Vagina (tissue), 2 donors: ENCODE measurements at regions not wholly inside any gene's neighbourhood (a gene's known extent, or its start where the extent isn't known, plus 50 kb on each side); places are given as distances from the start of the nearest gene placed in this dataset.

Experiments used
- CTCF ChIP-seq, 3 experiments: fragments of 450-650 bp in 2 of 3; fragments of 200-600 bp in 1 of 3; sonication (generic) in 1 of 3; IDR thresholded peaks; one replicate each; pipeline ENCODE4 v1.5.1; 2017 to 2019; ENCODE audit warnings: antibody characterized with exemption in 3 of 3, mild to moderate bottlenecking in 2 of 3, moderate library complexity in 2 of 3
- POLR2A ChIP-seq, 2 donors: fragments of 450-650 bp; IDR thresholded peaks; one replicate each; pipeline ENCODE4 v1.6.1; 2017; ENCODE audit warnings: antibody characterized with exemption in 2 of 2, mild to moderate bottlenecking in 2 of 2, moderate library complexity in 2 of 2
- POLR2AphosphoS5 ChIP-seq, 2 donors: sonication (generic); formaldehyde crosslinking; IDR thresholded peaks; one replicate each; pipeline ENCODE4 v1.9.0; 2017; ENCODE audit warnings: antibody characterized with exemption in 2 of 2, mild to moderate bottlenecking in 2 of 2, low read depth in 1 of 2; ENCODE audit not compliant: insufficient read depth in 1 of 2

- TF ChIP-seq POLR2A (IDR thresholded peaks at IDR 0.05), result no peak
- TF ChIP-seq CTCF (IDR thresholded peaks at IDR 0.05), result no peak
- no peak for TF ChIP-seq POLR2AphosphoS5 (IDR thresholded peaks at IDR 0.05; ENCODE audit: insufficient read depth in 1 of 2, low read depth in 1 of 2)
These were observed 192.5 kb upstream of the SORCS1 start for GRCh38 chr10:107357033-107357432.
